T-helper 2 cell treated with Interferon-gamma antibody and Interleukin-4, amounts not matched to agents 100 ng/mL and 5 ng/mL, for 36 hours (primary cell): ENCODE measurements at regions not wholly inside any gene's neighbourhood (a gene's known extent, or its start where the extent isn't known, plus 50 kb on each side); places are given as distances from the start of the nearest gene placed in this dataset.

Source experiments
- intact Hi-C: fragments of 100-400 bp; cut with micrococcal nuclease; formaldehyde crosslinking; loops from one replicate; pipeline ENCODE4 v1.15.1; 2023

DNA sequence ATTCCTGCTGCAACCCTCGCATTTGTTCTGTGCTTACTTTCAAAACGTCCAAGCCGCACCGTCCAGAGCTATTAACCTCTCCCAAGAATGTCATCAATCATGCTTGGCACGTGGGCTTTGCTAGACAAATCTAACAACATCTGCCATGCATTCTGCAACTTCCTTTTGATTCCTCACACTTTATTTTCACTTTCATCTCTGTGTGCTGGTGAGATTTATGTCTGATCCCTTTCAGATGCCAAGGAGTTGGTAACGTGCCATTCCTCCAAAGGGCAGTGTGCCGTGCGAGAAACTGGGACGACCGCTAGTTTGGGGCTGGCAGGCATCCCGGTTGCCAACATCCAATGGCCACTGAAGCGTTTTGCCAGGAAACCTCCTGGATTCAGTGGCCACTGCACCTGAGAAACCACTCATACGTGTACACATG lies 230.0 kb upstream of the PARD3B start:
- intact Hi-C loops, result no loop called here

DNA sequence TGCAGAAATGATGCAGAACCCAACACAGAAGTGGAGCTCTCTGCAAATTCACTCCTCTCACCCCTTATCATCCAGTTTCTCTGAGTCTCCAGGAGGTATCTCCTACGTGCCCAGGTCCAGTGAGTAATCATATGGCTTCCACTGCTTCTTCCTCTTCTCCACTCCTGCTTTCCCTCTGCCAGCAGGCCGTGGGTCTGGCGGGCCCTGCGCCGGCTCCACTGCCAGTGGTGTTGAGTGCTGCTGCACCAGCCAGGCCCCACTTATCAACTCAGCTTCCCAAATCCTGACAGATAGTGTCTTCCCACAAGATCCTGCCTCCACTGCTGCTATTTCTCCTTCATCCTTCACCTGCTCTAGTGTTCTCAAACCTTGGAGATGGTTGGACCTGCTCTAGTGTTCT lies 227.6 kb upstream of the PARD3B start:
- intact Hi-C loops, result no loop called here

DNA sequence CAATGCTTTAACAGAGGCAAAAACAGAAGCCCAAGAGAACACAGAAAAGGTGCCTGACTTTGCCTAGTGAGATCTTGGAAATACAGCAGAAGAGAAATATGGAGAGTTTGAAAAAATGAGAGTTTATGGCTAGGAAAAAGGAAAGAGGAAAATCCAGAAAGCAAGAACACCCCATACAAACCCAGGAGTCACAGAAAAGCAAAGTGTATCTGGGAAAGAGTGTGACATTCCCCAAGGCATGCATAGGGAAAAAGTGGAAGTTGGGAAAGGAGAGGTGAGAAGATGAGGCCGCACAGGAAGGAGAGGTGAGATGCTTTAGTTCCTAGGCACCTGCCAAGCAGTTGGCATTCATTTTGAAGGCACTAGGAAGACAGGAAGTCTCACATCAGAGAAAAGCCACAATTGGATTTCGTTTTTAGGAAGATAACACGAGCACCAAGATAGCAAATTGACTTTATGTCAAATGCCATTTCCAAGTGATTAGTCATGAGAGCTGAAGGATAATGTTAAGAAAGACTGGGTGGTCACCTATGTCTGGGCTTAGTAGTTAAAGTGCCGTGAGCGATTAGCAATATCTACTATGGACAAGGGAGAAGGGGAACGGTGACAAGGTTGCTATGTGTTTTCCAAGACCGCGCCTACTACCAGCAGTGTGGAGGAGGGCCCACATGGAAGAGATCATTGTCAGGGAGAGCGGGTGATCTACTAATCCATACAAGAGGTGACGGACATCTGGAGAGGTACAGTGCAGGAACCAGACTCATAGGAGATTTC lies 224.1 kb upstream of the PARD3B start:
- intact Hi-C loops, result loop anchor here (10.0 kb wide), 1 partner anchor 374 kb away; no protein-coding TSS in a partner anchor

DNA sequence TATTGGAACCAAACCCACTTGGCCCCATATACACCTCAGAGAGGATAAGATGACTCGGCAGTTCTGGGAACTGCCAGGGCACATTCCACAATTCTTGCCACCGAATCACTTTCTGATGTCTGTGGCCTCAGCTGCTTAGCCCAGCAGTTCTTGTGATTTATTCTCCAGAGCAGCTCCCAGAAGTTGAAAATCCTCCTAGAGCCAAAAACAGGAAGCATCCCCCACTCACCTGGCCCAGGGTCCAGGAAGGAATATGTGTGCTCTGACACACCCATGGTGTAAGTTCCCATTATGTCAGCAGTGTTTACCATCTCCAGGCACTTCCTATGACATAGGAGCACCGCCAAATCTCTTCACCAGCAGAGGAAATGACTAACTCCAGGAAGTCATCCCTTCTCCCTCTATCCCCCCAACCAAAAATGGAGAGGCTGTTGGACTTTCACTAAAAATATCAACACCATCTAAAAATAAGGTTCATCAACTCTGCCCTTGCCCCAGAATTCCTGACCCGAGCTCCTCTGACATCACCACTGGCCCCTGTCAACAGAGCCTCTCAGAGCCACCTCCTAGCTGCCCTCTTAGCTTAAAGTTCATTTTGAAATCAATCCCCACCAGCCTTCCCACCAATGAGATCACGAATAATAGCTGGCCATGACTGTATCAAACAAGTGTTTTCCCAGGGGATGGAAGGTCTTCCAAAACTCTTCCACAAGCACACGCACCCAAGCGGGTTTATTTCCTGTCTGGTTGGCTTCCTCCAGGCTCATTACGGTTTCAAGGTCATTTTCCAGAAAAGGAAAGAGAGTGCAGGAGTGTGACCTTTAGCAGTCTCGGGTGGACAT lies 223.1 kb upstream of the PARD3B start:
- intact Hi-C loops, result loop anchor here (10.0 kb wide), 1 partner anchor 373 kb away; no protein-coding TSS in a partner anchor

DNA sequence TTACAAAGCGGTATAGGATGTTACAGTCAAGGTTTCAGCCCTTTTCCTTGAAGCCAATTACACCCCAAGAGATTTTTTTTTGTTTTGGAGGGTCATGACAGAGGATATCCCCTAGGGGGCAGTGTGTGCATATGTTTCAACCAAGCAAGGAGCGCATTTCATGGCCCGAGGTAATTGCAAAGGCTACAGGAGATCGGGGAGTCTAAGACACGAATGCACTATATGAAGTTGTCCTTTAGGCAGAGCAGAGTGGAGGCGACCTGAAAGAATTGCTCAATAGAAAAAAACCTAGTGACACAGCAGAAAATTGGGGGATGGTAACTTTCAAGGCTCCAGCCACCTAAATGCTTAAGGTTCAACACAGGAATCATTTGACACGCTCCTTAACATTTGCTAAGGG lies 219.8 kb upstream of the PARD3B start:
- intact Hi-C loops, result loop anchor here (1.0 to 10.0 kb wide), 6 partner anchors 218 to 1488 kb away; no protein-coding TSS in a partner anchor

DNA sequence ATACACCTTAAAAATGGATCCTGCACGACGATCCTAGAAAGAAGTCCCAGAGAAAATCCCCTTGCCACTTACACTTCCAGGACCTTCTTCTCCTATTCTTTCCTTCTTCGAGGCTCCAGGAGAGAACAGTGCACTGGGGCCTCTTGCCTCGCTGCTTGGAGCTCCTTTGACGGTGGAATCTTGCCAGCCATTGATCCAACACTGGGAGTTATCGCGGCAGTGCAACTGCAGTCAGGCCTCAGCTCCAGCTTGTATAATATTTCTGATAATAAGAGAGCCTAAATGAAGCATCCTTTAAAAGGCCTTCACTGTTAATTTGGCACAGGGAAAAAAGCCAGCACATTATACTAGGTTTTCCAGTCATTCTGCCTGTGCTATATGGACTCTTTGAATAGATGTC lies 216.9 kb upstream of the PARD3B start:
- intact Hi-C loops, result loop anchor here (5.0 to 10.0 kb wide), 2 partner anchors 221 to 366 kb away; no protein-coding TSS in a partner anchor

DNA sequence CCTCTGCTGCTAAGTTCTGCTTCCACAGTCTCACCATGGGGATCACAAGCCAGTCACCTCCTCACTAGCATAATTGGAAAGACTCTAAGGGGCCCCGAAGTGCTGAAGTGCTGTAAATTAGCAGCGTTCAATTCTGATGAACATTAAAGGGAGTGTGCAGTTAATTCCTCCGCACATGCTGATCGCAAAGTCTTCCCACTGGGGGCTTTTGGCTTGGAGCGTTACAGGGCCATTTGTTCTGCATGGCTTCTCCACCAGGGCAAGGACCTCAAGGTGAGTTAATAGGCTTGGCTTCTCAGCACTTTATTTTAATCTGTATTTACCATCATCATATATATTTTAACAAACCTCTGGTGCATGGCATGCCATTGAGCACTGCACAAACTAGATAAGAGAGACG lies 216.3 kb upstream of the PARD3B start:
- intact Hi-C loops, result loop anchor here (5.0 to 10.0 kb wide), 2 partner anchors 222 to 366 kb away; no protein-coding TSS in a partner anchor

DNA sequence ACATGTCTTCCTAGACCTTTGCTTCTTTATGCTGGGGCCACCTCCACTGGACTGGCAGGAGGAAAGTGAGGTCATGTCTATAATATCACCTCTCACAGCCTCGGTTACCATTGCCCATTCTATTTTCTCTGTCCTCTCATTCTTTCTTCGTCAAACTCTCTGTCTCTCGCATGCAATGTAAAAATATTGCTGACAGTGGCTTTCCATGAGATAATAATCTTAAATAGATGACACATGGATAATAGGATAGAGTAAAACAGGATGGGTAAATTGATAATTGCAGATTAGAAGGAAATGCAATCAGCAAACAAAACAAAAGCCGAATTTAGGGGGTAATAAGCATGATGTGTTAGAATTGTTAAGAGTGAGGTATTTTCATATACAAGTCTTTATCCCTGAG lies 215.7 kb upstream of the PARD3B start:
- intact Hi-C loops, result loop anchor here (5.0 to 10.0 kb wide), 2 partner anchors 222 to 365 kb away; no protein-coding TSS in a partner anchor

DNA sequence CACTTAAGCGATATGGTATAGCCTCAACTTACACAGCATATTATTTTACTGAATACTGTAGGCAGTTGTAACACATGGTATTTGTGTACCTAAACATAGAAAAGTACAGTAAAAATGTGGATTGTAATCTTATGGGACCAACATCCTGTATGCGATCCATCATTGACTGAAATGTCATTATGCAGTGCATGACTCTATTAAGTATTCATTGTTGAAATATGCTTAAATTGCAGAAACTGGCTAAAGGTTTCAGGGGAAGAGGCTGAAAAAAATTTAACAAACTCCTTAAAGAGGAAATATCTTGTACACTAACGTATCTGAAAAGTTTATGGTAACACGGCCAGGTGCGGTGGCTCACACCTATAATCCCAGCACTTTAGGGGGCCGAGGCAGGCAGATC lies 214.1 kb upstream of the PARD3B start:
- intact Hi-C loops, result no loop called here

DNA sequence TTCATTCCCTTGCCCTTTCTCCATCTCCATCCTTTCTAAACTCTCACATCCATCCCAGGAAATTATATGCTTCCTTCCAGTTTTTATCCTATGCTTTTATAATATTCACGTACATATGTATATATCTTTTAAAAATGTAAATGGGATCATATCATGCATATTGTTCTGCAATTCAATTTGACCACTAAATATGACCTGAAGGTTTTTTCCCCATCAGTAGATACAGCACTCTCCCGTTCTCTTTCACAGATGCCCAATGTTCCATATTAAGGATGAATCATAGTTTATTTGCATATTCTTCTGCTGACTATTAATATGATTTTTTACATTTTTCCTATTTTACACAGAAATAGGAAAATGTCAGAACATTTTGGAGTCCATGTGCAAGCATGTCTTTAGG lies 213.3 kb upstream of the PARD3B start:
- intact Hi-C loops, result no loop called here

DNA sequence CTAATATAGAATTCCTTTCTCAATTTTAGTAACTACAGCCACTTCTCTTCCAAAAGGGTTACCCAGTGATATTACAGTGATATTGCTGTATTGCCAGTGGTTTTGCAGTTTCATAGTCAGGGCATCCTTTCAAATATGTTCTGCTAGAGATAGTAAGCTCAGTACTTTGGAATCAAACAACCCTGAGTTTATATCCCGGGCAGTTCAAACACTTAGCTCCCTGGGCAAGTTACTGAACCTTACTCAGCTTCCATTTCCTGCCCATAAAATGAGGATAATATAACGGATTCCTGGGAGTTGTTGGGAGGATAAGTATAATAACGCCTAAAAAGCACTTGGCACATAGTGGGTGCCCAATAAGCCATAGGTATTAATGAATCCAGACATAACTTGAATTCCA lies 212.6 kb upstream of the PARD3B start:
- intact Hi-C loops, result no loop called here

DNA sequence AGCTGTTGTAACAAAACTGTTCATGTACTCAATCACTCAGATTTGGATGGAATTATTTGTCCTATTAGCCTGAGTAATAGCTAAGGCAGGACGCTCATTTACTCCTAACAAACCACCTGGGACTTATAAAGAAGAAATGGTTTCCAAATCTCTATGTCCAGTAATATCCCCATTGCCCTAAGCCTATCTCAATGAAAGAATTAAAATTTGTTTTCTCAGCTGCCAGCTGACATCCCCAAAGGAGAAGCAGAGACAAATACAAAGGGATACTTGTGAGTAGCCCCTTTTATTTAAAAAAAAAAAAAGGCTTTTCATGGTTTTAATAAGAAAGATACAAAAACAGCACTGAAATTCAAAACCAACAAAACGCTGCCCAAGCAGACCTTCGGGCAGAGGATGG lies 211.4 kb upstream of the PARD3B start:
- intact Hi-C loops, result no loop called here

DNA sequence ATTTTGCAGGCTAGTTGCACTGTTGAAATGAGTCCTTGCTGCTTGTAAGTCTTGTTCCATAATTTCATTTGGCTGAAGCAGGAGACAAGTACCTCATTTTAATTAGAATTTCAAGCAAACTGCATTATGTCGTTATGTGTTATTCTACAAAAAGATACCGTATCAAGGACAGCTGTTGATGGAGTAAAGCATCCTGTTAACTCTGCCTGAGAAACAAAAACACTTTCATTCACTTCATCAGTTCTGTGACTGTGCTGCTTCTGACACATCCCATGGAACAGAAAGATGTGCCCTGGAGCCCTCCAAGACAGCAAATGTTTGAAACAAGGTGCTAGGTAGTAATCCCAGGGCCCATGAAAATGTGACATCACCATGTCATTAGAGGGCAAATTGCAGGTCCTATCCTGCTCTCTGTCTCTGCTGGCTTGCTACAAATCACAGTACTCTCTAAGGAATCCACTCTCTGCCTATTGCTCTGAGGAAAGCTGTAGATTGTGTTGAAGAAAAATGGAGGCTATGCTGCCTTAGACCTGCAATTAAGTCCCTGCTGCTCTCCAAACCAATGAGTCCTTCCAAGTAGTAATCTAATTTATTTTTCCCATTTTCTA lies 209.7 kb upstream of the PARD3B start:
- intact Hi-C loops, result no loop called here

DNA sequence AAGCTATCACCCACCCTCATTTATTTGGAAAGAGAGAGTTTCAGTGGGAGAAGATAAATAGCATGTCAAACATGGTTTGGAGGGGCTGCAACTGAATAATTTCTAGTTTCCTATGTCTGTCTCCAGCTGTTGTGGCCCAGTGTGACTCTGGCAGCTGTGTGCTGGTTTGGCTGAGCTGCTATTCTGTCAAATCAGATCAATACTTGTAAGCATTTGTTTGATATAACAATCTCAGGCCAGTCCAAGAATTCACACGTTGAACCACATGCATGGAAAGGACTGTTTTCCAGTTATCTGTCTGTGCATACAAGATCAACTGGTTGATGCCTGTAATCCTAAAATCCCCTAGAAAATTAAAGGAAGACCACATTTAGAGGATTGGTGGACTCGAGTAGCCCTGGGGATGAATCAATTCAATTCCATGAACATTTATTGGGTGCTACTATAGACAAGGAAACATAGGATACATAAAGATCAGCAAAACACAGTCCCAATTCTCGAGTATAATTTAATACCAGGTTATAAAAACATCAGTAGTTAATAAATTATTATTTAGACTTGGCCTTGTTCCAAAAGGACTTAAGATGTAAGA lies 209.0 kb upstream of the PARD3B start:
- intact Hi-C loops, result no loop called here

DNA sequence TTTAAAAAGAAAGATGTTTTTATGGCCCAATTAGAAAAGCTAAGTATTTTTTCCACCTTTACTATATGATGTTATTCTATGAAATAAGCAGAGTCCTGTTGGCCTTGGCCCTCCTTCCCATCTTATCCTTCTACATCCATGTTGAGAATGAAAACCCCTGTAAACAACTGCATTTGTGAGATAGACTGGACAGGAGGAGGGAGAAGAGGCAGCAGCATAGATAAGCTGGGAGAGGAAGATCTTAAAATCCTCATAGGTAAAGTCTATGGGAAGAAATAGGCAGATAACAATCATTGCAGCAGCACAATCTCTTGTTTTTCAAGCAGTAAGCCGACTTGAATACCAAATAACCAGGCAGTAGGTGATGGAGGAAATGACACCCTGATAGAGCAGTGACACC lies 207.6 kb upstream of the PARD3B start:
- intact Hi-C loops, result no loop called here

DNA sequence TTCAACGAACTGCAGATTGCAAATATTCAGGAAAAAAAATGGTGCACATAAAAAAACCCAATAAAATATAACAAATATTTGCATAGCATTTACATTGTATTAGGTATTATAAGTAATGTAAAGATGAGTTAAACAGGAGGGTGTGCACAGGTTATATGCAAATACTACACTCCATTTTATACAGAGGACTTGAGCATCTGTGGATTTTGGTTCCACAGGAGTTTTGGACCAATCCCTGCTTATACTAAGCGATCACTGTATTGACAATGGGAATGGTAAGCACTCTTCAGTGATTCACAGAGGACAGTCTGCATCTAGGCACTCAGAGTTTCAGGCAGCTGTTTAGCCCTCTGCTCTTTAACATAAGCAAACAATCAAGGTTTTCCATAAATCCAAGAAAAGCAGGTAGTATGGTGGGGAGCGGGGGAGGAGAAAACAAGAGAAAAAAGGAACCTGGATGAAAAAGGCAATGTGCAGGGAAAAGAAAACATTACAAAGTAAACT lies 206.0 kb upstream of the PARD3B start:
- intact Hi-C loops, result no loop called here

DNA sequence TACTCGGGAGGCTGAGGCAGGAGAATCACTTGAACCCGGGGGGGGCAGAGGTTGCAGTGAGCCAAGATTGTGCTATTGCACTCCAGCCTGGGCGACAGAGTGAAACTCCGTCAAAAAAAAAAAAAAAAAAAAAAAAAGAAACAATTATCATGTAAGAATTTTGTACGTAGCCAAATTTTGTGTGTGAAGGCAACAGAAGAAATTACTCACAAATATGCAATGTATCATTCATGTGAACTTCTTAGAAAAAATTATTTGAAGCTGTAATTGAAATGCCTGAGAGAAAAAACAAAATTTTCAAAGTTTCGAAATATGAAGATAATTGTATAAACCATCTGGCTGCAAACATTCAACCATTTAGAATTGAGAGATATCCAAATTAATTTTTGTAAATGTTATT lies 204.8 kb upstream of the PARD3B start:
- intact Hi-C loops, result no loop called here

DNA sequence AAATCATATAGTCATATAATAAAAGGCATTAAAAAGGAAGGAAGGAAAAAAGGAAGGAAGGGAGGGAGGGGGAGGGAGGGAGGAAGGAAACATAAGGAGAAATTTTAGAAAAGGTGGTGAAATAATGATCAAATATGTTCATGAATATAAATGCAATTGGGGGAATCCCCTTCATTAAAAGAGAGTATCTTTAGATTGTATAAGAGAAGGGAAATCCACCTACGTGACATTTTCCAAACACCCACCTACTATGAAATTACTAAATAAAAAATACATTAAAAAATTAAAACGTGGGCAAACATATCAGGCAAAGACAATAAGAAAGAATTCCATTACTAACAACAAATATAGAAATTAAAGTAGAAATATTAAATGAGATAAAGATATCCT lies 203.4 kb upstream of the PARD3B start:
- intact Hi-C loops, result no loop called here

DNA sequence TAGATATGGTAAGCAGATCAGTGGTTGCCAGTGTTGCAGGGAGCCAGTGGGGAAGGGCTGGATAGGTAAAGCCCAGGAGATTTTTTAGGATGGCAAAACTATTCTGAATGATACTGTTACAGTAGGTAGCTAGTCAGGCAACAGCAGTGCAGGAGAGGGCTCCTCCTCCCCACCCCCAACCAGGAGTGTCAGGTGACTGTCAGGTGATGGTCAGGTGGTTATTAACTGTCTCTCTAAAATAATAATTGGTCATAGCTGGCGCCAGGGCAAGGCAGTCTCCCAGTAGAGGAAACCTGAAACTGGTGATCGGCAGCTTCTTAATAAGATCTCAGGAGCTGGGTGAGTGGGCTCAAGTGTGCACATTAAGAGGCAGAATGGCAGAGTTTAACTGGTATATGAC lies 201.6 kb upstream of the PARD3B start:
- intact Hi-C loops, result no loop called here

DNA sequence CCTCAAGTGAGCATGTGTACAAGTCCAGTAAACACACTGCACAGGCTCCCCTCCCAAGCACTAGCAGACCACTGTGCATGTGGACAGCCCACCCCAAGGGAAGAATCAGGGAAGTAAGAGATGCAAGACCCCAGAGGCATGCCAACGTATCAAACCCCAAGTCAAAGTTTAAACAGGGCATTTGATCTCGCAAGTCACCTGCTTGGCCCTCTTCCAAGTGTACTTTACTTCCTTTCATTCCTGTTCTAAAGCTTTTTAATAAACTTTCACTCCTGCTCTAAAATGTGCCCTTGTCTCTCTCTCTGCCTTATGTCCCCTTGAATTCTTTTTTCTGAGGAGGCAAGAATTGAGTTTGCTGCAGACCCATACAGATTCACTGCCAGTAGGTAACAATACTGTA lies 201.2 kb upstream of the PARD3B start:
- intact Hi-C loops, result no loop called here

DNA sequence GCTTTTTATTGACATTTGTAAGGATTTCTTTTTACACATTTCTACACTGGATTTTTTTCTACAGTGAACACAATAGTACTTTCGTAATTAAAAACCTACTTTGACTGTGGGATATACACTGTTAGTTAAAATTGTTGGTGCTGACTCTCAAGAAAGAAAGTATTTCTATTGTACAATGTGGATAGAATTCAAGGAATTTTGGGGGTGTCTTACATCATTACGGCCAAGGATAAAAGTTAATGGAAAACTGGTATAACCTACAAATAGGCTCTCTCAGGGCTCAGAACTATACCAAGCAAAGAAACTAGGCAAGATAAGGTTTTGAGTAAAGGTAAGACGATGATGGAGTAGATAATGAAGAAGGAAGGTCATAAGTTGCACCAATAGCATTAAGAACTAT lies 198.4 kb upstream of the PARD3B start:
- intact Hi-C loops, result no loop called here
